ENCODE measurements at regions not wholly inside any gene's neighbourhood (a gene's known extent, or its start where the extent isn't known, plus 50 kb on each side); places are given as distances from the start of the nearest gene placed in this dataset.

DNA sequence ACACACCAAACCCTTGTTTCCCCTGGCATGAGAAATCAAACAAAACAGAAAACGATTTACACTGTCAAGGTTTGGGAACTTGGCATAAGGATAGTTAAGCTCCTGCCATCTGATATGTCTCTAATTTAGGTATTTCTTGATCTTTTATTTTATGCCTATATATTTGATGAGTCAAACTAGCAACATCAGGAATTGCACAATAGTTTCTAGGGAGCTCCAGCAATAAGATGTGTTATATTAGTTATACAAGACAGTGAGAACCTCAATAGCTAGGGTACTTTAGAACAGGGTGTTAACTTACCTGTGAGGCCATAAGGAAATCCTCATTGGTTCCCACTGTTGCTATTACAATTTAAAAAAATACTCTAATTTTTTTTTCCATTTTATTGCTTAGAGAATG is 474.2 kb downstream of the GBA3 start:
- no peak for DNase-seq (ENCODE audit: low spot score)

DNA sequence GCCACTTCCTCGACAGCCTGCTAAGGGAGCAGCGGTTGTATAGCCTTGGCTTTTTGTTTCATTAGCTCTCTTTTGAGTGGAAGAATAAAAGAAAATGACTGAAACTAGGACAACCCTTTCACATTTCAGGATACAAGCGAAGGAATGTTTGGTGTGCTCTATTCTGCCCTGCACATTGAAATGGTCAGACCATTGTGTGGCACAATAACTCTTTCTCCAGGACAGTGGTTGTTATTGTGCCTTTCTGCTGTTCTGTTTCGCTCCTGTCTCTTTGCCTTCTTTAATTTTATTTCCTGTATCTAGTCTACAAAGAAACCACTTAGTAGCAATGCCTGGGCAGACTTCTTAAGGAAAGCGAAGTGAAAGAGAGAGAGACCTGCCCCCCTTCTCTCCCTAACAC is 473.7 kb downstream of the GBA3 start:
- DNase-seq (ENCODE audit: low spot score) = no peak

DNA sequence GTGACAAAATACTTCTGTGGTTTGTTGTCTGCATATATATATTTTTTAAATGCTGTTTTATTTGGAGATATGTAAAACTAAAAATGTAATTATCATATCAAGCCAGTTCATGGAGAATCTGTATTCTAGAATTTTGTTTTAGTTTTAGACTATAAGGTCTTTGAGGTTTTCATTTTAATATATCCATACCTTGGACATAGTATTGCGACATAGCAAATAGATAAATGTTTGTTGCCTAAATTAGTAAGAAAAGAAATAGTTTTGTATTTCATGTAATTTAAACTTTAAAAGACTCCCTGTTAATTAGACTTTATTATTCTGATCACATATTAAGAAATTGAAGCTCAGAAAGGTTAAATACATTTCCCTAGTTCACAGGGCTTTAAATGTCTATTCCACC is 472.9 kb downstream of the GBA3 start:
- no peak for DNase-seq (ENCODE audit: low spot score)

DNA sequence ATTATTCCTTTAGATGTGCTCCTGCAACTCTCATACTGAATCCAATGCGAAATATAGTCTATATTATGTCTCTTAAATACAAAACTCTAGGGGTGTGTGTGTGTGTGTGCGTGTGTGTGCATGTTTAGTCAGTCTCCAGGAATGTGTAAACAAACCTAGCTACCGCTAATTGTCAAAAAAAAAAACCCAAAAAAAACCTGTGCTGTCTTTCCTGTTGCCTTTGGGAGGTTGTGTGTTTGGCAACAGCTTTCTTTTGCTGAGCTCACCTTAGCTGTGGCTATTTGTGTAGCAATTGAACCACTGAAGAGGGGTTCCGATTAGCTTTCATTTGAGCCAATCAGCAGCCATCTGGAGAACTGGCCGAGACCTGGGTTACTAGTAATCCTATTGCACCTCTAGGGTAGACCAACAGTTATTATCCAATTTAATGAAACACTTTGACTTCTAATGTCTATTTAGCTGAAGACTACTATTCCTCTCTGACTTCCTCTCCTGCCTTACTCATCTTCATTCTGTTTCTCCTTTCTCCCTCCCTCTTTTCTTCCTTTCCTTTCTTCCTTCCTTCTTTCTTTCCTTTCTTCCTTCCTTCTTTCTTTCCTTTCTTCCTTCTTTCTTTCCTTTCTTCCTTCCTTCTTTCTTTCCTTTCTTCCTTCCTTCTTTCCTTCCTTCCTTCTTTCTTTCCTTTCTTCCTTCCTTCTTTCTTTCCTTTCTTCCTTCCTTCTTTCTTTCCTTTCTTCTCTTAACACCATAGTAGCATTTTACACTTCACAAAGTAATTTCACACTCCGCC is 471.1 kb downstream of the GBA3 start:
- no peak for DNase-seq (ENCODE audit: low spot score)

DNA sequence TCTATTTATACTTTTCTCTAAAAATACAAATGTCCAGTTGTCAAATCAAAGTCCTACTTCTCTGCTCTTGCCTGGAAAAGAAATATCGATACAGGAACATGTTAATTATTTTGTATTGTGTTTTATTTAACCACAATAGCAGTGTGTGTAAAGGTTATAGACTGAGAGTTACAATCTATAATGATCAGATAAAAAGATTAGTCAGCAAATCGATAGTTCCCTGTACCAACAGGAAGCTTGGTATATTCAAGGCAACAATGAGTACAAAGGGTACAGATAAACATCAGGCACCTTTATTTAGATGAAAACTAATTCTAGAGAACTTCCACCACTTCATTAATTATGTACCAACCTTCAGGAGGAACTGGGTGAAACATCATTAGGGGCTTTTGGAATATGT is 469.5 kb downstream of the GBA3 start:
- no peak for DNase-seq (ENCODE audit: low spot score)

DNA sequence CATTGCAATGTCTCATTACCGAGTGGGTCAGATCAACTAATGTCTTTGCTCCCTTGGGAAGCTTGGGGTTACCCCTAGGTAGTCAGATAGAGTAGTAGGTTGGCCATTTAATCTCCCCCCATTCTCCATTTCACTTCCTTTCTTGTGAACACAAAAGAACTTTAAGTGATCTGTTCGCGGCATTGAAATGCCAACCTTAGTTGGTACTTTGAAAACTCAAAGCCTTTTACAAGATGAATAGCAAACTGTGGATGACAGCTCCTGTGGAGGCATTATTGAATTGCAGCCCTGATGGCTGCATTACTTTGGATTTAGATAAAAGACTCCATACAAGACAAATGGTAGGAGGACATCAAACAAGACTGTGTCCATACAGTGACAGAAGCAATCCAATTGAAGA is 469.1 kb downstream of the GBA3 start:
- DNase-seq (ENCODE audit: low spot score) = no peak

DNA sequence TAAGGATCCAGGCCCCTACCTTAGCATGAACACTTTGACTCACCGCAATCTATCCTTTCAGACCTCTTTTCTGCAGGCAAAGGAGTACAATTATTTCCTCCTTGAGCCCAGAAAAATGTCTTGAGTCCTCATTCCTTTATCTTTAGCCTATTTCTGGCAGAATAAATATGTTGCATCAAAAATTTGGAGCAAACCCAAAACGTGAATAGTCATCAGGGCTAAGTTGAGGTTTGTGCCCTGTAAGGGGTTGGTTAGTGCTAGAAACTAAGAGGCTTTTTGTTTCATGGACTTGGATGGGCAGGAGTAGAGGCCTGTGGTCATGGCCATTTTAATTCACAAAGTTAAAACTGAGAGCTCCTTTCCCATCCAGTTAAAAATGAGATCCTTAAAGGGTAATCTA is 460.3 kb downstream of the GBA3 start:
- no peak for DNase-seq (ENCODE audit: low spot score)

DNA sequence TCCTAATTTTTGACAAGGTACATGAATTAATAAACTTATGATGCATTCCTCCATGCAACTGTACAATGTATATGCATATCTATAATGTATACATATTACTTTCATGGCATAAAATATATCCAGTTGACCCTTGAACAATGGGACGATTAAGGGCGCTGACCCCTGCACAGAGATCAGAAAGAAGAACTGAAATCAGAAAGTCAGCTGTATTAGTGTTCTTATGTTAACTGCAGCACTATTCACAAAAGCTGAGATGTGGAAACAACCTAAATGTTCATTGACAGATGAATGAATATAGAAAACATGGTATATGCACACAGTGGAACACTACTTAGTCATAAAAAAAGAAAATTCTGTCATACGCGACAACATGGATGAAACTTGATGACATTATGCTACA is 457.1 kb downstream of the GBA3 start:
- no peak for DNase-seq (ENCODE audit: low spot score)

DNA sequence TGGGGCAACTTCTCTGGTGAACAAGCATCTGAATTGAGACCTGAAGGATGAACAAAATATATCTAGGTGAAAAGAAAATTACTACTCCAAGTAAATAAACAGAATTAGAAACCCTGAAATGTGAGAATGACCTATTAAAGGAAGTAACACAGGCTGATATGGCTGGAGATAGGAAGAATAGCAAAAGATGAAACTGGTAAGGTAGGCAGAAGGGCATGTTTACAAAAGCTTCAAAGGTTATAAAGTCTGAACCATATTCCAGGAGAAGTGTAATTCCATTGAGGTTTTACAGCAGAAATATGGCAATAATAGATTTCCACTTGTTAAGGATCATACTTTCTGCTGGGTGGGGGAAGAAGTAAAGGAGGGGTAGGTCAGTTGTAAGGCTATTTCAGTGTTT is 452.0 kb downstream of the GBA3 start:
- DNase-seq (ENCODE audit: low spot score) = no peak

DNA sequence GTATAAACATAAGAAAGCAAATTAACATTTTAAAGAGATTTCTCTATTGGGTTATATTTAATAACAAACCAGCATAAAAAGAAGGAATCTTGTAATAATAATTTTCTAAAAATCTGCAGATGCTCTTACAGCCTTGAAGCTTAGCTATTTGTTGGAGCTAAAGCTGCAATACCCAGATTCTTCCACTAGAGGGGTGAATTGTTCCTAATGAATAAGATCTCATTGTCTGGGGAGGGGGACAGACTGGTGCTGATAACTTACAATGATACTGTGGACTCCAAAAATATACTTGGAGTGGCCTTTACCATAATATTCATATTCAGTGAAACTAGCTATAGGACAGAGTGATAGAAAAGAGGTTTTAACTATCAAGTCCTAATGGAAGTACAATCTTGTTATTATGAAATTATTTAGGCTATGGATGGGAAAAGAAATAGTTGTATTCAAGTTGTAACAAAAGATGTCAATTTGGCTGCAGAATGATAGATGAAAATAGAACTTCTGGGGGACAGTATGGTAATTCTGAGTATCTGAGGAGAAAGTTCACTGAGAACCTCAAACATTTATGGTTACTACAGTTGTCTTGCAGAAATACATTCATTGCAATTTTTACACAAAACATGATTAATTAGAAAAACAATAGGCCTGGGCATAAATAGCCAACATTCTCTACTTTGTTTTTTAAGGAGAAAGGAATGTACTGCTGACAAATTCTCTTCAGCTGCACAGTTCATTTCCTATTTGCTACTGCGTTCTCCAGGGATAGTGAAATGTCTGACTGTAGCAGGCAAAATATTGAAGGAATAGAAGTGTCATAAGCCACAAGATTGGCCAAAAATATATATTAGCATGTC is 443.3 kb downstream of the GBA3 start:
- DNase-seq (ENCODE audit: low spot score) = peak; percentile 14

DNA sequence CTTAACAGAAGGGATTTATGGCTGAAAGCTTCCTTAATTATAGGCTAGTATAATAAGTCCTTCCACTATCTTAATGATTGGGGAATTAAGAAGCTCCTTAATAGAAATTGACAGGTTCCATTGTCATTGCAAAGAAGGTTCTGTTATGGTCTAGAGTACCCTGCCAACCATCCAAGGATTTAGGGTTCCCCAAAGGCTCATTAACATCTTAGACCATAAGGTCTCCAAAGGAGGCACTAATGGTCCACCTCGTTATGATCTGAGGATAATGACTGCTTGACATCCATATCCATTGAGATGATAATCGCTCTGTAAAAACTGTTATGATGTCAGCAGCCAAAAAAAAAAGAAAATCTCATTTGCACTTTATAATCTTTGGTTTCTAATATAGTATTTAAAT is 441.6 kb downstream of the GBA3 start:
- no peak for DNase-seq (ENCODE audit: low spot score)

DNA sequence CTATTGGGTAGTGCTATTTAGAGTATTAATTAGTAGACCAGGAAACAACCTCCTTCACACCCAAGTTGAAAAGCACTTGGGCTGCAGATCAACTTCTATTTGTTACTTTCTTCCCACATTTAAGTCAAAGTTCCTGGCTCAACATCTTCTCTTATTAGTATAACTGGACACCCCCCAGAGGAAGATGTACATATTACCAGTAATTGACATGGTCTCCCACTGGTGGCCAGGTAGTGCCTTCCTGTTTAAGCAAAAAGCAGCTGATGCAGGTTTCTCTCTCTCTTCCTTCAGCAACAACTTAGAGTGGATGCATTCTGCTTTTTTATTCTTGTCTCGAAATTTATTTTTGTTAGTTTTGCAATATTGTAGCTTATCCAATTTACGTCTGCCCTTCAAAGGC is 438.1 kb downstream of the GBA3 start:
- DNase-seq (ENCODE audit: low spot score) = no peak

DNA sequence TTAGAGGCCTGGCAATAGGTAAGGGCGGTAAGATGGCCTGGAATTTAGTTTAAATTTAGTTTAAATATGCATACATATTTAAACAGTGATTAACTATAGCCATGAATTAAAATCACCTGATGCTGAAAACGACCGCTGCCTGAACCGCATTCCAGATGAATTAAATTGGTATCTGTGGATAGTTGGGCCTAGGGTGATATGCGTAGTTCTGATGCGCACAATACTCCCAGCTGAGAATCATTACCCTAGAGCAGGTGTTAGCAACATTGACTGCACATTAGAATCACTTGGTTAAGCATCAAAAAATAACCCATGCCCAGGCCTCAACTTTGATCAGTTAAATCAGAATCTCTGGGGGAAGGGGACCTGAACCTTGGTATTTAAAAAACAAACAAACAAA is 432.4 kb downstream of the GBA3 start:
- no peak for DNase-seq (ENCODE audit: low spot score)

DNA sequence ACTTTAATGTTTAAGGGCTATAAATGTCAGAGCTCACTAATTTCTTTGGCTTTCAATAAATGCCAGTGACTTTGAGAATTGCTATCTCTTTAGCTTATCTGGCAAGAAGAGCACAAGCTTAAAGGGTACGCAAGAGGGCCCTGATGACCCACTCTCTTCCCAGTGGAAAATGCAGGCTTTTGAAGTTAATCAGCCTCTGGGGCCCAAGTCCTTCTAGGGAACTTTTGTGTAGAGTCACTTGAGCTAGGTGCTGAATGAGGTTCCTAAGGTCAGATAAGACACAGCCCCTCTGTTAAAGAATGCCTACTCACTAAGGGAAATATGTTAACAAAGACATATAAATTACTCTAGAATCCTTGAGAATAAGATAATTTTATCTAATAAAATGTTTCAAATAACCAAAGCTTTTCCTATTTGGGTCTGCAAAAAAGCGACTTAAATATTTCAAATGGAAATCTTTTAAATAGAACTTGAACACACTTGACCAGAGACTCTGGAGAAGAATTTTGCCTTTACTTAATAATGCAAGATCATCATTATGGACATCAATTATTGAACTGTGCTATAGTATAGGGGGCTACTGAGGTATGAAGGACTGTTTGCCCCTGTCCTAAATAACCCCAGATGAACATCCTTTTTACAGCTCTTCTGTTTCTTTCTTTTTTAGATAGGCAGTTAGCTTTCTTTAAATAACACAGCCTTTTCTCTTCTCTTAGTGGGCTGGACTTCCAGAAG is 430.1 kb downstream of the GBA3 start:
- no peak for DNase-seq (ENCODE audit: low spot score)

DNA sequence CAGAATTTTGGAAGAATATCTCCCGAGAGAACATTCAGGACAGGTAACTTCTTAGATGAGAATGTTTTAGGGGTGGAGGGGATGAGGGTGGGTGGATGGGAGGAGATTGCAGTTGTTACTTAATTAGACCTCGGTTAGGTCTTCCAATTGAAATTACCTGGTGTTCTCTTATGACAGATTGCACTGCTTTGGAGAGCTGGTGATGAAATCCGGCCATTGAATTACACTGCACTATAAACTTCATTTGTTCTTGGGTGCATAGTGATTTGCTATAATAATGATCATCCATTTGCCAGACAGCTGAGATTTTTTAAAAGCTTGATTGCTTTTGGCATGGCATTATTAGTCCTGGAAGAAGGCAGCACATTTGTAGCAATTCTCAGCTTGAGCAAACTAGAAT is 427.6 kb downstream of the GBA3 start:
- no peak for DNase-seq (ENCODE audit: low spot score)

DNA sequence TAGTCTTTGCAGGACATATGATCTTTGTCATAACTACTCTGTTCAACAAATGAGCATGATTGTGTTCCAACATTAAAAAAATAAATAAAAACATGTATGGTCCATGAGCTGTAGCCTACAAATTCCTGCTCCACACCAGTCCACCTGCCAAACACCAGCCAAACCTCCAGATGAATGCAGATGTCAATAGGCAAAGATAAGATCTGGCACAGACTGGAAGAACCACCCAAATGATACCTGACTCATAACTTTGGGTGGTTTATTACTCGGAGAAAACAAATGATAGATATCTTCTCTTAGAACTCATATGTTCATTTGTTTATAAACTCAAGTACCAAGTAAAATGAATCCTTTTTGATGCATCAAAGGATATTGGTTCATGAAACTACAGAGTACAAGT is 425.1 kb downstream of the GBA3 start:
- no peak for DNase-seq (ENCODE audit: low spot score)

DNA sequence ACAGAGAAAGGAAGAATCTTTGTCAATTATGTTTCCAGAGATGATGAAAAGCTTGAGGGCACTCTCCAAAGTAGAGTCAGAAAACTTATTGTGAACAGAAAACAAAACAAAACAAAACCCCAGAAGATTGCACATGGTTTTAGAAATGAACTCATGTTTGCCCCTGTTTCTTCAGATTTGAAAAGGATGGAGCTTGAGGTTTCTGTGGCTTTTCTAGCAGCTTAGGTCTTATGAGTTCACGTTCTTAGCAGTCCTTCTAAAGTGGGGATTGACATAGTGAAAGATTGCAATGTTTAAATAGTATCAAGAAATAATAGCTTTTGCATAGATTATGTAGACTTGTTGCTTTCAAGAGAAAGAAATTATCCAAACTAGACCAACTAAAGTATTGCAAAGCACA is 421.8 kb downstream of the GBA3 start:
- DNase-seq (ENCODE audit: low spot score) = no peak

DNA sequence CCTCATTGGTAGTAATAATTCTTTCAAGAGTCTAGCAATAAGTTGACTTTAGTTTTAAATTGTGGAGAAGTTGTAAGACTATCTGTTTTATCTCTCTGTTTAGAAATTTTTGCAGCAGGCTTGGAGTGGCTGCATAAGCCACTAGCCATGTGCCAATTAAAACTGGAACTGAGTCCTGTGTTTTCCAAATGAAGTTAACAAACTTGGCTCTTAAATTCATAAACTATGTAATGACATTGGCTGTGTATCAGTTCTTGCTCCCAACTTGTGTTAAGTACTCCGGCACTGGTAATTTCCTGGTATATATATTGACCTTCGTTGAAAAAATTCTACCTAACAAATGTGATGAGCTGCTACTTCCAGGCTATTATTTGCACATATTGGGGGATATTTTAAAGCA is 420.4 kb downstream of the GBA3 start:
- no peak for DNase-seq (ENCODE audit: low spot score)

DNA sequence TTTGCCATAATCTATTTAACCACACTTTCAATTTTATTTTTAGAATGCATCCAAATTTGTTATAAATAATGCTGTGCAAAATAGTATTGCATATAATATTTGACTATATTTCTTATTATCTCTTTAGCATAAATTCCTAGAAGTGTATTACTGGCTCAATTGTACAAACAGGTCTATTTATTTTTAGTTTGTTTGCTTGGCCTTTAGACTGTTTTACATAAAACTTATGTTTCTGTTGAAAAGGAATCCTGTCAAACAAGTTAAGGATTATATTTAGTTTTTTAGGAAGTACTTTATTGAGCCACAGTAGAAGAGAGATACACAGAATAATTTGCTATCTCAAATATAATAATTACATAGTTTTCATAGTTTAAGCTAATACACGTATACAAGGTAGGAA is 413.8 kb downstream of the GBA3 start:
- no peak for DNase-seq (ENCODE audit: low spot score)

DNA sequence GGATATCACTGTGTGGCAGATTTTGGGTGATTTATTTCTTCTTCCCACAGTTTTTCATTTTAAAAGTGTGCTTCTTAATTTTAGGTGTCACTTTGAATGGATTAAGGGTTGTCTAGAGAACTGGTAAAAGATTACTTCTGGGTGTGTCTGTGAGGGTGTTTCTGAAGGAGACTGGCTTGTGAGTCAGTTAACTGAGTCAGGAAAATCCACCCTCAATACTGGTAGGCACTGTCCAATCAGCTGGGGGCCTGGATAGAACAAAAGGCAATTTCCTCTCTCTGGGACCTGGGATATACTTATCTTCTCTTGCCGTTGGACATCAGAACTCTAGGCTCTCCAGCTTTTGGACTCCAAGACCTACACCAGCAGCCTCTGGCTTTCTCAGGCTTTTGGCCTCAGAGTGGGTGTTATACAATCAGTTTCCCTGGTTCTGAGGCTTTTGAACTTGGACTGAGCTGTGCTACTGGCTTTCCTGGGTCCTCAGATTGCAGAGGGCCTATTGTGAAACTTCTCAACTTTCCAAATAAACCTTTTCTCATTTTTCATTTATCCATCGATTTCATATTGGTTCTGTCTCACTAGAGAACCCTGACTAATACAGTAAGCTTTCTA is 413.1 kb downstream of the GBA3 start:
- DNase-seq (ENCODE audit: low spot score) = no peak

DNA sequence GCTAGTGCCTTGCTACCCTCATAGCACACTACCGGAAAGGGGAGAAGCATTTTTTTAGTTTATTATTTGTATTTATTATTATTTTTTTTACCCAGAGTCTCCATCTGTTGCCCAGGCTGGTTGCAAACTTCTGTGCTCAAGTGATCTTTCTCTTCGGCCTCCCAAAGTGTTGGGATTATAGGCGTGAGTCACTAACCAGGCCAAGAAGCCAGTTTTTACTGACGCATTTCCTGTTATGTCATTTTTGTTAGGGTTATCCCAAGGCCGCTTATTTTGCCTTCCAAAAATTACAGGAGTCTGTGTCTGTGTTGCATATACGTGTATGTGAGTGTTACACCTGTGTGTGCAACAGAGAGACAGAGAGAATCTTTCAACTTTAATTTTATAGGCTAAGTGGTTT is 404.5 kb downstream of the GBA3 start:
- DNase-seq (ENCODE audit: low spot score) = no peak

DNA sequence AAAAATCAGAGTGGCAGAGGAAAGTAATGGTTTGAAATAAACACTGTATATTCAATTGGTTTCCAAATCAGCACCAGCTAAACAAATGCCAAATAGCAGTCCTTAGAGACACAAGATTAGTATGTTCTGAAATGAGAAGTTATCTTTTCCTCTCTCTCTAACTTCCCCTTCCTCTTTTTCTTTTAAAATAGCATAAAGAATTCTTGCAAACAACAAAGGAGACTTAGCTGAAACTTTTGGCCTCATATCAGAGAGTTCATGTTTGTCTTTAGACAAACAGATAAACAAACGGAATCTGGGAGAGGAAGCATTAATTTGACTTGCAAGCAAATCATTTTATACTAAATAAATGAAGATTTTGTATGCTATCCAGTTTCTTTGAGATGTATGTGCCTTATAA is 399.0 kb downstream of the GBA3 start:
- no peak for DNase-seq (ENCODE audit: low spot score)

DNA sequence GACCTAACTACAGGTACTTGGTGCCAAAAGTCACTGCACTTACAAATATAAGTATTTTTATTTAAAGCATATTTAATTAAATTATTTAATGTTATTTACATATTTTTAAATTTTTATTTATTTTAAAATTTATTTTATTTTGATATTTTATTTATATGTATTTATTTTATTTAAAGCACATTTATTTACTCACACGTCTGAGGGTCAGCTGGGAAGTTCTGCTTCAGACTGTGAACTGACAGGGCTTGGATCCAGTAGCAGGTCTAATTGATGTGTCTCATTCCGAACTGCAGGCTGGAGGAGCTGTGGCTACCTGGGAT is 392.5 kb downstream of the GBA3 start:
- no peak for DNase-seq (ENCODE audit: low spot score)
